RWPE1 (cell line): ENCODE measurements at regions not wholly inside any gene's neighbourhood (a gene's known extent, or its start where the extent isn't known, plus 50 kb on each side); places are given as distances from the start of the nearest gene placed in this dataset.
A peak's percentile ranks its signal among the peaks of the same experiment; 100 is the strongest.

Source experiments
- CTCF ChIA-PET: fragments of 350-600 bp; sonication (Branson Sonifier 250); formaldehyde crosslinking; extraction: SDS; loops from one replicate; lab custom pipeline; 2021; lab: Yijun Ruan, JAX
- POLR2A ChIA-PET: fragments of 400-600 bp; formaldehyde crosslinking; extraction: SDS; loops from one replicate; lab custom pipeline; 2020; ENCODE audit warnings: antibody characterized with exemption; ENCODE audit not compliant: low non-redundant PET; lab: Yijun Ruan, JAX
- DNase-seq: peaks from one replicate; pipeline ENCODE4 v3.0.0; 2012; ENCODE audit warnings: low spot score
- H3K27ac ChIP-seq: fragments of 450-650 bp; 2 replicates; pipeline ENCODE4 v1.5.1; 2017
- CTCF ChIP-seq: fragments of 450-650 bp; conservative IDR thresholded peaks from 2 replicates; pipeline ENCODE4 v1.5.1; 2017; ENCODE audit warnings: low read depth, mild to moderate bottlenecking

GRCh38 chr1:90831910-90832309, 114.8 kb upstream of the BARHL2 start:
- ChIA-PET CTCF (interaction anchor here (1.2 kb wide), 1 partner anchor 155 kb away, joined by 4 read pairs; no protein-coding TSS in a partner anchor), POLR2A (no interaction called here)
- no peak for TF ChIP-seq CTCF
- H3K27ac ChIP-seq = no peak overlapping the region
- DNase-seq = no peak

- ChIA-PET CTCF (no interaction called here), POLR2A (no interaction called here)
- no peak overlapping the region for H3K27ac ChIP-seq
- DNase-seq = no peak
- no peak for TF ChIP-seq CTCF
Observed at GRCh38 chr1:90826834-90827233, 109.7 kb upstream of the BARHL2 start.

GRCh38 chr1:90826024-90826423, 108.9 kb upstream of the BARHL2 start:
- TF ChIP-seq CTCF = no peak
- H3K27ac ChIP-seq = no peak overlapping the region
- ChIA-PET CTCF (interaction anchor here (0.5 to 0.6 kb wide), 2 partner anchors 9 to 31 kb away, joined by 3 read pairs; no protein-coding TSS in a partner anchor), POLR2A (no interaction called here)
- no peak for DNase-seq

- ChIA-PET POLR2A (no interaction called here), CTCF (no interaction called here)
- no peak for DNase-seq
- H3K27ac ChIP-seq = no peak overlapping the region
- no peak for TF ChIP-seq CTCF
Observed at GRCh38 chr1:90824551-90824950, 107.4 kb upstream of the BARHL2 start.

GRCh38 chr1:90823686-90824085, 106.6 kb upstream of the BARHL2 start:
- peak; percentile 33 for DNase-seq
- TF ChIP-seq CTCF = no peak
- POLR2A ChIA-PET = no interaction called here
- CTCF ChIA-PET = no interaction called here
- H3K27ac ChIP-seq = no peak overlapping the region

GRCh38 chr1:90821788-90822359, 104.8 kb upstream of the BARHL2 start:
- POLR2A ChIA-PET = no interaction called here
- no peak for DNase-seq
- CTCF ChIA-PET = no interaction called here
- H3K27ac ChIP-seq = no peak overlapping the region
- no peak for TF ChIP-seq CTCF
